ENCODE measurements at regions not wholly inside any gene's neighbourhood (a gene's known extent, or its start where the extent isn't known, plus 50 kb on each side); places are given as distances from the start of the nearest gene placed in this dataset.

DNA sequence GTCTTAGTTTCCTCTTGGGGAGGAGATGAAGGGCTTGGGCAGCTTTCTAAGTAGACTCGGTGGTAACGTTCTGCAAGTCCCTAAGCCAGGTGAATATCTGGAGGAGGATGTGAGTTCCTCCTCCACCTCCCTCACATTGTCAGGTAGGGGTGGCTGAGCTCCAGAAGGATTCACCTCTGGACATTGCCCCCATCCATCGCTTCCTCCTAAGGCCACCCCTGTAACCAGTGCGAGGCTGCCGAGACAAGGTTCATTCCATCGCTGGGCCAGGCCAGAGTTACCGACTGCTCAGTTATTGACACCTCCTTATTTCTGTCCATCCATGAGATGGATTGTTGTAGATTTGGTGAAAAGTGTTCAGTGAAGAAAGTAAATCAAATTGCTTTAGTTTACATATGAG is 334.1 kb upstream of the KLF6 start:
- DNase-seq, result no peak
- intact Hi-C loops (cut with DNase I; ENCODE audit: low total_unique reads), result no loop called here
- Histone ChIP-seq H3K4me1 (no peaks in the 10 kb centered on the region), H3K27me3 (no peaks in the 10 kb centered on the region), H3K27ac (no peak overlapping the region), H3K36me3 (no peaks in the 10 kb centered on the region), H3K9me3 (no peaks in the 10 kb centered on the region), H3K4me3 (no peak overlapping the region)
- TF ChIP-seq, protein P1, sequence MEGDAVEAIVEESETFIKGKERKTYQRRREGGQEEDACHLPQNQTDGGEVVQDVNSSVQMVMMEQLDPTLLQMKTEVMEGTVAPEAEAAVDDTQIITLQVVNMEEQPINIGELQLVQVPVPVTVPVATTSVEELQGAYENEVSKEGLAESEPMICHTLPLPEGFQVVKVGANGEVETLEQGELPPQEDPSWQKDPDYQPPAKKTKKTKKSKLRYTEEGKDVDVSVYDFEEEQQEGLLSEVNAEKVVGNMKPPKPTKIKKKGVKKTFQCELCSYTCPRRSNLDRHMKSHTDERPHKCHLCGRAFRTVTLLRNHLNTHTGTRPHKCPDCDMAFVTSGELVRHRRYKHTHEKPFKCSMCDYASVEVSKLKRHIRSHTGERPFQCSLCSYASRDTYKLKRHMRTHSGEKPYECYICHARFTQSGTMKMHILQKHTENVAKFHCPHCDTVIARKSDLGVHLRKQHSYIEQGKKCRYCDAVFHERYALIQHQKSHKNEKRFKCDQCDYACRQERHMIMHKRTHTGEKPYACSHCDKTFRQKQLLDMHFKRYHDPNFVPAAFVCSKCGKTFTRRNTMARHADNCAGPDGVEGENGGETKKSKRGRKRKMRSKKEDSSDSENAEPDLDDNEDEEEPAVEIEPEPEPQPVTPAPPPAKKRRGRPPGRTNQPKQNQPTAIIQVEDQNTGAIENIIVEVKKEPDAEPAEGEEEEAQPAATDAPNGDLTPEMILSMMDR (IDR thresholded peaks at IDR 0.05), result no peak

DNA sequence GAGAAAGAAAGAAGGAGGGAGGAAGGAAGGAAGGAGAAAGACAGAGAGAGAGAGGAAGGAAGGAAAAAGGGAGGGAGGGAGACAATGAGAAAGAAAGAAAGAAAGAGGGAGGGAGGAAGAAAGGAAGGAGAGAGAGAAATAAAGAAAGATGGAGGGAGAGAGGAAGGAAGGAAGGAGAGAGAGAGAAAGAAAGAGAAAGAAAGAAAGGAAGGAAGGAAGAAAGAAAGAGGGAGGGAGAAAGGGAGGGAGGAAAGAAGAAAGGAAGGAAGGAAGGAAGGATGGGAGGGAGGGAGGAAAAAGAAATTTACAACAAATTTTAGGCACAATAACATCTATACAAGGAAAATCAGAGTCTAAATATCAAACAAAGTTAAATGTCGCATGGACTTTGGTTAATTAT is 332.6 kb upstream of the KLF6 start:
- H3K4me3 ChIP-seq, result no peak overlapping the region
- no peaks in the 10 kb centered on the region for H3K27me3 ChIP-seq
- intact Hi-C loops (cut with DNase I; ENCODE audit: low total_unique reads), result no loop called here
- no peaks in the 10 kb centered on the region for H3K9me3 ChIP-seq
- TF ChIP-seq, protein P1 (IDR thresholded peaks at IDR 0.05), result no peak
- H3K4me1 ChIP-seq, result no peaks in the 10 kb centered on the region
- no peaks in the 10 kb centered on the region for H3K36me3 ChIP-seq
- no peak for DNase-seq
- H3K27ac ChIP-seq, result no peak overlapping the region

DNA sequence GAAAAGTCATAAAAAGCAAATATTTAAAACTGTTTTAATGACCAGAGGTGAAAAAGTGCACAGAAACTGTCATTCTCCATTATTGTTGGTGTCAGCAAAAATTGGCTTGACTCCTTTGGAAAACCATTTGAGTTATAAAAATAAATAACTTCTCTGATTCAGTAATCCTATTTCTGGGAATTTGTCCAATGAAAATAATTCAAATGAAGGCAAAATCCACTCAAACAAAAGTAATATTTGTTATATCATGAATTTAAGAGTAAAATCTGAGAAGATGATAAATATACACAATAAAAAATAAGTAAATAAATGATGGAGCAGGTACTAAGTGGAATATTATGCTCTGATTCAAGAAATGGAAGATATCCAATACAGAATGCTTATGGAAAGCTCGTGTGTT is 326.6 kb upstream of the KLF6 start:
- DNase-seq, result no peak
- Histone ChIP-seq H3K36me3 (no peaks in the 10 kb centered on the region), H3K27ac (no peak overlapping the region), H3K4me1 (peaks cover 0 to 13% (median 0%) of the 10 kb centered on the region in 4 donors), H3K27me3 (no peaks in the 10 kb centered on the region), H3K9me3 (no peaks in the 10 kb centered on the region), H3K4me3 (no peak overlapping the region)
- intact Hi-C loops (cut with DNase I; ENCODE audit: low total_unique reads), result no loop called here
- TF ChIP-seq, protein P1 (IDR thresholded peaks at IDR 0.05), result no peak

DNA sequence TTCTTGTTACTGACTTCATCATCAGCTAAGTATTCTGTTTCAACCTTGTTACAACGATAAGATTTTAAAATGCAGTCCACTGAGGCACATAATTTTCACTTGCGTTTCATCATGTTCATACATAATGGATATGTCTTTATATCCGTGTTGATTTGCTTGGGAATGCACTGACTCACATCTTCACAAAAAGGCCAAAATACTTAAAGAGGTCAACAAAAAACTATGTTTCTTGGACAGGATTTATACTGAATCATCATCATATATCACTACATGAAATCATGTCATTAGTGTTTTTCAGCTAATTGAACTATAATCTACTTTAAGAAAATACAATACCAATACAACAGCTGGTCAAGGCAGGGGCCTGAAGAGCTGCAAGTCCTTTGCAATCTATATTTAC is 324.5 kb upstream of the KLF6 start:
- no peak overlapping the region for H3K27ac ChIP-seq
- no peaks in the 10 kb centered on the region for H3K36me3 ChIP-seq
- DNase-seq, result no peak
- H3K27me3 ChIP-seq, result no peaks in the 10 kb centered on the region
- peaks cover 0 to 13% (median 0%) of the 10 kb centered on the region in 4 donors for H3K4me1 ChIP-seq
- intact Hi-C loops (cut with DNase I; ENCODE audit: low total_unique reads), result no loop called here
- no peaks in the 10 kb centered on the region for H3K9me3 ChIP-seq
- TF ChIP-seq, protein P1 (IDR thresholded peaks at IDR 0.05), result no peak
- H3K4me3 ChIP-seq, result no peak overlapping the region

DNA sequence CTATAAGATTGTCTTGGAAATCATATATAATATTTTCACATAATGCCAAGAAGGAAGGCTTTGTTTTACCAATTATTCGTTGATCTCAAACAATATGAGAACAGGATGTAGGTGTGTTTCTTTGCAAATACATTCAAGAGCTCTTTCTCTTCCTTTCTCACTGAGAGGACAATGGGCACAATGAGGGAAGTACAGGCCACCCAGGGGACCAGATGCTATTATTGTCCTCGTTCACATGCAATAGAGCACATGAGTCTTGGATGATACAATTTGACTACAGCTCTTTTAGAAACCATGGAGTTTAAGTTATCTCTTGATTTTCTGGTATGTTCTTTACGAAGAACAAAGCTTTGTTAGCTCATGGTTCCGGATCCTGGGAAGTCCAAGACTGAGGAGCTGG is 323.7 kb upstream of the KLF6 start:
- Histone ChIP-seq H3K27me3 (no peaks in the 10 kb centered on the region), H3K4me1 (peaks cover 0 to 13% (median 0%) of the 10 kb centered on the region in 4 donors), H3K27ac (no peak overlapping the region), H3K9me3 (no peaks in the 10 kb centered on the region), H3K36me3 (no peaks in the 10 kb centered on the region), H3K4me3 (no peak overlapping the region)
- no peak for DNase-seq
- intact Hi-C loops (cut with DNase I; ENCODE audit: low total_unique reads), result no loop called here
- TF ChIP-seq, protein P1 (IDR thresholded peaks at IDR 0.05), result no peak

DNA sequence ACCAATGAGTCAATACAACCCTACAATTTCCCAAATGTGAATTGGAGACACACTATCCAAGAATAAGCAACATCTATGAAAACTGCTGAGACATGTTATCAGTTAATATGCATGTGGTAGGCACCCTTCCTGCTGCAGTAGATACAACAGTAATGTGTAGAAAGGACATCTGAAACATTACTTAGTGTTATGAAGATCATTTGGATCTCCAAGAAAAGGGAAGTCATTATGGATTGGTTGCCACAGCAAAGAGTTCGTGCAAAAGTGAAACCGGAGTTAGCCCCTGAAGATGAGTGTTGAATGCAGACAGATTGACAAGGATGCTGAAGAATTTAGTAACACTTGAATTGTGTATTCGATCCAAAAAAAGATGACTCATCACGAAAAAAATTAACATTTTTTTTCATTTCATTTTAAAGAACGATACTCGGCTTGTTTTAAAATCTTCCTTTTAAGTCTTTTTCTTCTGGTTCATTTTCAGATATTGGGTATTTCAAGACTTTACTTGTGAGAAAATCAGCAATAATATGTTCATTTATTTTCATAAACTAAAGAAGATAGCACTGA is 322.4 kb upstream of the KLF6 start:
- H3K27ac ChIP-seq, result no peak overlapping the region
- H3K36me3 ChIP-seq, result no peaks in the 10 kb centered on the region
- TF ChIP-seq, protein P1 (IDR thresholded peaks at IDR 0.05), result no peak
- H3K27me3 ChIP-seq, result no peaks in the 10 kb centered on the region
- no peak for DNase-seq
- peaks cover 0 to 13% (median 0%) of the 10 kb centered on the region in 4 donors for H3K4me1 ChIP-seq
- intact Hi-C loops (cut with DNase I; ENCODE audit: low total_unique reads), result no loop called here
- H3K4me3 ChIP-seq, result no peak overlapping the region
- H3K9me3 ChIP-seq, result no peaks in the 10 kb centered on the region
